SK-N-MC (cell line): ENCODE measurements at regions not wholly inside any gene's neighbourhood (a gene's known extent, or its start where the extent isn't known, plus 50 kb on each side); places are given as distances from the start of the nearest gene placed in this dataset.

Experiments
- EZH2 ChIP-seq: fragments of 200-600 bp; sonication (generic); IDR thresholded peaks from one replicate; pipeline ENCODE4 v1.6.1; 2017; ENCODE audit warnings: antibody characterized with exemption
- POLR2AphosphoS5 ChIP-seq: IDR thresholded peaks from 2 replicates; pipeline ENCODE4 v1.6.1; 2012; ENCODE audit warnings: mild to moderate bottlenecking, low read depth, low read length, borderline replicate concordance

GRCh38 chr16:8096211-8096610 lies 494.1 kb downstream of the TMEM114 start:
- no peak for TF ChIP-seq POLR2AphosphoS5
- TF ChIP-seq EZH2 = no peak
